ENCODE measurements at regions not wholly inside any gene's neighbourhood (a gene's known extent, or its start where the extent isn't known, plus 50 kb on each side); places are given as distances from the start of the nearest gene placed in this dataset.
"Not testable (repeated sequence)": the region's sequence is repeated elsewhere in the genome, so short reads cannot be mapped to it uniquely, and the experiment has no call there.

DNA sequence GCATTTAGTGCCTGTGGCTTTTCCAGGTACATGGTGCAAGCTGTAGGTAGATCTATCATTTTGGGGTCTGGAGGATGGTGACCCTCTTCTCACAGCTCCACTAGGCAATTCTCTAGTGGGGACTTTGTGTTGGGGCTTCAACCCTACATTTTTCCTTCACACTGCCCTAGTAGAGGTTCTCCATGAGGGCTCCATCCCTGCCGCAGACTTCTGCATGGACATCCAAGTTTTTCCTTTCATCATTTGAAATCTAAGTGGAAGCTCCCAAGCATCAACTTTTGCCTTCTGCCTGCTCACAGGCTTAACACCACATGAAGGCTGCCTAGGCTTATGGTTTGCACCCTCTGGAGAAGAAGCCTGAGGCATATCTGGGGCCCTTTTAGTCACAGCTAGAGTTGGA, 492.7 kb downstream of the PIK3C3 start:
- DNase-seq (ENCODE audit: low read depth in 1 of 2, low spot score in 1 of 2): no peak

DNA sequence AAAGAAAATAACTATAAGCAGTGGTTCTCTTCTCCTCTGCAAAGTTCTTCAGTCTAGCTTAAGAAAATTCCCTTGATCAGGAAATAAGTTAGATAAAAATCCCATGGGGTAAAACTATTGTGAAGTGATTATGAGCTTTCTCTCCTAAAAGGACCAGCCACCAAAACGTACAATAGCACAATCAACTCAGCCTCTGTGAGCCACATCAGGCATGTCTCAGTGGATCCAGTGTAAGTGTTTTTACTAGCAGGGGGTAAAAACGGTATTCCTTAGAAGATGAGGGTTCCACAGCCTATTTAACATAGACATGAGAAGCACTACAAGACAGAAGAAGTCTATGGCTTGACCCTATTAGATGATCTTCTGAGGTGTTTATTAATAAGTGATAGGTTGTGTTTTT, 503.2 kb downstream of the PIK3C3 start:
- no peak for DNase-seq (ENCODE audit: low read depth in 1 of 2, low spot score in 1 of 2)

DNA sequence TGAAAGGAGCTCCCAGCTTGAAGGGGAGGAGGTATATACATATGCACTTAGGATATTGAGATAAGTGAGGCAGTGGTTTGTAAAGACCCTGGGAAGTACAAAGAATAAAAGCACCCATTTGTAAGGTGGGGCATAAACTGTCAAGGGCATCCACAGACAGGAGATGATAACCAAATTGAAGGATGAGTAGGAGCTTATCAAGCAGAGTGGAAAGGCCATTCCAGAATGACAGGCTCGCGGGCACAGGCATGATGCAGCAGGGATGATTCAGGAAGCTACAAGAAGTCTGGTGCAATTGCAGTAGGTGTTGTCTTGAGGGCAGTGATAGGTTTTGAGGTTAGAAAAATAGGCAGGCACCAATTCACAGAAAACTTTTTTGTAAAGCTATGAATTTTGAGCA, 504.8 kb downstream of the PIK3C3 start:
- no peak for DNase-seq (ENCODE audit: low read depth in 1 of 2, low spot score in 1 of 2)

DNA sequence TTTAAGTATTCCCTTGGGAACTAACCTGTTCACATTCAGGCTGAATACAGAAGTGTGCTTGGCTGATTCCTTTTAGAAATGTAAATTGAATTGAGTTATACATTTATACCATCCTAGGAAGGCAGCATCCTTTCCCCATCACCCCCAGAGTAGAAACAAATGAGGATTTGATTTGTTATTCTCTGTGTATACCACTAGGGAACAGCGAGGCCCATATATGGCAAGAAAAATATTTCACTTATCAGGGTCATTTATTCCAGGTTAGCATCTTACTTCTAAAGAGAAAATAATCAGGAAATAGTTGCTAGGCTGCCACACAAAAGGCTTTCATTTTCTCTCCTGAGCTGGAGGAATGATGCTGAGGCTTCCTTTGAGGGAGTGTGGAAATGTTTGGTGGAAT, 516.9 kb downstream of the PIK3C3 start:
- DNase-seq (ENCODE audit: low read depth in 1 of 2, low spot score in 1 of 2): no peak

DNA sequence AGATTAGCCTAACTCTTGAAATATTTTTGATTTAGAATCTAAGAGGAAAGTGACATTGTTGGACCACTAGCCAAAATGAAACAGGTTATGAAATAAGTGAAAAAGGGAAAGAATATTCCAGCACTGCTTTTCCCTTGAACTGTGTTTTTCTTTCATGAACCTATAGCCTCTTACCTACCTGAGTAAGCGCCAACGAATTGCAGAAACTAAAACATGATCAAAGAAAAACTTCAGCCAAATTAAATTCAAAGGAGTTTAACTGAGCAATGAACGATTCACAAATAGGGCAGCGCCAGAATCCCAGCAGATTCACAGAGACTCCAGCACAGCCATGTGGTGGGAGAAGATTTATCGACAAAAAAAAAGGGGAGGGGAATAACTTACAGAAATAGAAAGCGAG, 518.6 kb downstream of the PIK3C3 start:
- DNase-seq (ENCODE audit: low read depth in 1 of 2, low spot score in 1 of 2): no peak

DNA sequence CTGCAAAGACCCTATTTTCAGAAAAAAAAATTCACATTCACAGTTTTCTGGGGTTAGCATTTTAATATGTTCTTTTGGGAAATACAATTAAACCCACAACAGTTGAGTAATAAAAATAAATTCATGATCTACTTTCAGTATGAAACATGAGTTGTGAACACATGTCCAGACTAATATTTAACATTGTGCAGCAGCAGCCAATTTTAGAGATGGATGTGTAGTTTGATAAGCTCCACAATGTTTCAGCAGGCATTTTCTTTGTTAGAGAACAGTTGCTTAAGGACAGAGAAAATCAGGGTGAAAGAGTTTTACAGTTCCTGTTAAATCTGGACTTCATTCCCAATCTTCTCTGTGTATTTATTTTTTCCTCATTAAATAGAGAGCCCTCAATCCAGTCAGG, 519.5 kb downstream of the PIK3C3 start:
- DNase-seq (ENCODE audit: low read depth in 1 of 2, low spot score in 1 of 2): no peak

DNA sequence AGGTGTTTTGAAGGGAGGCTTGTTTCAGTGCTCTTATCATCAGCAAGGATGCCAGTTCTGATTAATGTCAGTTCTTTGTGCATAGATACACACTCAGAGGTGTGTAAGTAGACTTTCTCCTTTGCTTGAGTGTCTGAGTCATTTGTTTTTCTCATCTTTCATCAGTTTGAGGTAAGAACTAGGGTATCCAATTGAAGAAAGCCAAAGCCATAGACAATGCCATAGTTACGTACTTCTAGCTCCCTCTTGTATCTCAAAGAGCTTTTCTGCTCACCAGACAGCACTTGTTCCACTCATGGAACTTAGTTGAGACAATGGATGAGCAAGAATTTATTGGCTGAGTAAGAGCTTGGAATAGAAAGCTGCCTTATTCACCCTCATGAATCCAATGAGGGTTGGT, 520.1 kb downstream of the PIK3C3 start:
- DNase-seq (ENCODE audit: low read depth in 1 of 2, low spot score in 1 of 2): no peak

DNA sequence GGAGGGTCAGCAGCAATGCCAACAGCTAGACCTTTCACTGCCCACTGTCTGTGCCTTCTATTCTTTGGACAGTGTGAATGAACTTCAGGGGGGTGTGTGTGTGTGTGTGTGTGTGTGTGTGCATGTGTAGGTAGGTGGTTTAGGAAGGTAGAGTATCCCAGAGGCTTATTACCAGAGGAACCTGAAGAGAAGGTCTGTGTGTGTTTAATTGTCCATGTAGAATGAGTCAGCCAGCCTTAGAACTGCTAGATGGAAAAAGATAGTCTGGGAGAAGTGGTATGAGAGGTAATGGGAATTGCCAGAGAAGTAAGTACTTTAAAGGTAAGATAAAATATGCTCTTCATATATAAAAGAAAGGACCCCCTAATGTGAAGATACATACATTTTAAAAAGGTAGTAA, 522.2 kb downstream of the PIK3C3 start:
- no peak for DNase-seq (ENCODE audit: low read depth in 1 of 2, low spot score in 1 of 2)

DNA sequence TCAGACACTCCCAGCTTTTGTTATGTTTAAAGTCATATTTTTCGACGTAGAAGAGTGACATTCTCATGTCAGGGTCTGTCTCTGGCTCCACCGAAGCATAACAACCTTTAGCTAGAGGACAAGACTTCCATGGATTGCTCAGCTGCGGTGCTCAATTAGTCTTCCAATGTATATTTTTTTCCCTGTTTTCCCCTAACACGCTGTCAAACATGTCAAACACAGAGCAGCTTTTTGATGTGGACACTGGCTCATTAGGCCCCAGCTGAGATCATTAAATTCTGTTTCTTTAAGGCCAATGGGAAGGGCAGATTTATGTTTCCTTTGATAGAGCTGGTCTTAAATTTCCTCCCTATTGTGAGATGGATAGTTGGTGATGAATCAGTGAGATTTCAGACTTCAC, 525.4 kb downstream of the PIK3C3 start:
- no peak for DNase-seq (ENCODE audit: low read depth in 1 of 2, low spot score in 1 of 2)

DNA sequence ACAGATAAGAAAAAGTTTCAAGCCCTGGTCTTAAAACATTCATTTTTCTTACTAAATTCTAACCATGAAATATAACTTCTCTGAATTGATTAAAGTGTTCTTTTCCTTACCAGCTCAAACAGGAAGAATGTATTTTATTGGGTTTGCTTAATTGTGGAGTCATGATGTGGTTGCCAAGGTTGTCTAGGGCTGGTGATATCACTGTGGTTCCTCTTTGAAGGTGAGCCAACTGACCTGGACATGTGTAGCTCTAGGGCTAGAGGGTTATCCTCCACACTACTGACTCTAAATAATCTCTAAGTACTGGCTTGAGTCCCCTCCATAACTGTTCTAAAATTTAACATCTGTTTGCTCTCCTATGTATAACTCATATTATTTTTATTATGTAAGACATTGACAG, 529.6 kb downstream of the PIK3C3 start:
- DNase-seq (ENCODE audit: low read depth in 1 of 2, low spot score in 1 of 2): no peak

DNA sequence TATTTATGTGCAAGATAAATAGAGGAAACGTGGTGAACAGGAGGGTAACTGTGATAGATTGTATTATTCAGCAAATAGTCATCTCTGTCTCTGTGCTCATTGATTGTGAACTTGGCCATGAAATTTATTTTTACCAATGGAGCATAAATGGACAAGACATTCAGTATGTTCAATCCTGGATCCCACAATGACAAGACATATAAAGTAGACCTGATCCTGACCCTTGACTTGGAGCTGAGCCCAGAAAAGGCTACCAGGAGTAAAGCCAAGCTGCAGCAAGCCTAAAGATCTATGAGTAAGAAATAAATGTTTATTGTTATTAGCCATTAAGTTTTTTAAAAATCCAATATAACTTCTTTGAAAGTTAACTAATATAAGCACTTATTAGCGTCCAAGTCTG, 531.2 kb downstream of the PIK3C3 start:
- DNase-seq (ENCODE audit: low read depth in 1 of 2, low spot score in 1 of 2): no peak

DNA sequence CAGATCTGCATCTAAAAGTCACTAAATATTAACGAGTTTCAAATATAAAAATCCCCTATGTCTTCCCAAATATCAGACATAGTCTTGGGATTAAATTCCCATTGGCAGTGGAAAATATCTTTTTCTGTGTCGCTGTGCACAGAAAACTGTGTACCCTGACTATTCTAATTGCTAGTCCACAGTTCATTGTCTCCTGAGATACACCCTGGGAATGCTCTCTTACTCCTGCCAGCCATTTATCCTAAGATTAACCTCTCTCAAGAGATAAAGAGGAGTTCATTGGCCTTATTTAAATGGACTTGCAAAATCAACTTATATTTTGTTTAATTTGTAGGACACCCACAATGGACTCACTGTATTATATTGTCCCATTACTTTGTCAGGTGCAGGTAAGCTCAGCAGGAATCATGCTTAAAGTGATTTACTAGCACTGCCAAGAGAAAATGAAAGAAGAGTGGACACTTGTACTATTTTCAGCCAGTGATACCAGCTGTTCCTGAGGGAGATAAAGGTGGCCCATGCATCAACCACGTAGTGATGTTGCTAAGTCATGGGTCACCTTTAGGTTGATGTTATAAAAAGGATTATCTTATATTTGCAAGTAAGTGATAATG, 553.8 kb downstream of the PIK3C3 start:
- no peak for DNase-seq (ENCODE audit: low read depth in 1 of 2, low spot score in 1 of 2)

DNA sequence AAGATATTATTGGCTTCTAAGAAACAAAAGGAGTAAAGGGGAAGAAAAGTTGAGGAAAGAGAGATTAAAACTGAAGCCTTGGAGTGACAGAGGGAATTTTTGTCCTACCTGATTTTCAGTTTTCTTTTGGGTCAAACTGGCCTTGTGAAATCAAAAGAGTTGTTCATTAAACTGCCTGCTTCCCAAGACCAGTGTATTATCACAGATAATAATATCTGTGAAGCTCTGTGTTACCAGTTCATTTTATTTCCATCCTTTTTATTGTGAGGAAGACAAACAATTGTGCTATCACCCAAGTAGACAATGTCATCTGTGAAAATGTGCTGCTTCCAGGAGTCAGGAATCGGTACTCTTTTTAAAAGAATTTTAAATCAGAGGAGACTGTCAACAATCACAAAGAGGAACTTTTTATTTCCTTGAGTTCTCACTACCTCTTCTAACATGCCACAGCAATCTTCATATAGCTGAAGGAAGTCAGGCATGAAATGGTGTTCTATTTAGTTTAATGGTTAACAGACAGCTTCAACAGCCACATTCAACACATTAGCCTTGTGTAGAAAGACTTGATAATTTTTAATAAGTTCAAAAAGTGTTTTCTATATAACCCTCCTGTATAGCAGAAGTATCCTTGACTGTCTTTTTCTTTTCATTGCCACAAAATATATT, 554.8 kb downstream of the PIK3C3 start:
- no peak for DNase-seq (ENCODE audit: low read depth in 1 of 2, low spot score in 1 of 2)

DNA sequence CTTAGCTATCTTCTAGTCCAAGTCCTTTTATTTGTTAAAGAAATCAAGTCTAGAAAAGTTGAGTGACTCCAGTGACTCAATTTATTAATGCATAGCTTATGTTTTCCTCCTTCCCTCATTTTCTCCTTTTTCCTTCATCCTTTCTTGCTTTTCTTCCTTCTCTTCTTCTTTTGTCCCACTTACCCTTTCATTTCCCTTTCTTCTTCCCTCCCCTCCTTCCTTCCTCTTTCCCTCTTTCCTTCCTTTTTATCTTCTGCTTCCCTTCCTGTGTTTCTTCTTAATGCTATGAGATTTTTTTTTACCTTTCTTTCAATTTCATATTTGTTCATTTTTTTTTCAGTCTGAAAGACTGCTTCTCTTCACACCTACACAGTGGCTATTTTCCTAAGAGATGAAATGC, 555.5 kb downstream of the PIK3C3 start:
- no peak for DNase-seq (ENCODE audit: low read depth in 1 of 2, low spot score in 1 of 2)

DNA sequence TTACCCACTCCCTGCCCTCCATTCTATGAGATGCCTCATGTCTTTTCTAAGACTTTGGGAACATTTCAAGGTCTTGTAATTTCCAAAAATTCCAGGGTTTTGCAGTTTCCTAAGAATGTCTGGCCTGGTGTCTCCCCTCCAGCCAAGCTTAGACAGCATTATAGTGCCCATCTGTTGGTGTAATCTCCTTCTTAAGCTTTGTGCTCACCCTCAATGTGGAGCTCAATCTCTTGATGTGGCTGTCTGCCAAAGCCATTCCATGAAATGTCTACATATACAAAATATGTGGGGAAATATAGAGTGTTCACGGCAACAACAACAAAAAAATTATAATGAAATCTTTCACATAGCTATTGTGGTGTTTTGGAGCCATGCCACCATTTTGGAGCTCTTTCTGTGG, 558.4 kb downstream of the PIK3C3 start:
- no peak for DNase-seq (ENCODE audit: low read depth in 1 of 2, low spot score in 1 of 2)

DNA sequence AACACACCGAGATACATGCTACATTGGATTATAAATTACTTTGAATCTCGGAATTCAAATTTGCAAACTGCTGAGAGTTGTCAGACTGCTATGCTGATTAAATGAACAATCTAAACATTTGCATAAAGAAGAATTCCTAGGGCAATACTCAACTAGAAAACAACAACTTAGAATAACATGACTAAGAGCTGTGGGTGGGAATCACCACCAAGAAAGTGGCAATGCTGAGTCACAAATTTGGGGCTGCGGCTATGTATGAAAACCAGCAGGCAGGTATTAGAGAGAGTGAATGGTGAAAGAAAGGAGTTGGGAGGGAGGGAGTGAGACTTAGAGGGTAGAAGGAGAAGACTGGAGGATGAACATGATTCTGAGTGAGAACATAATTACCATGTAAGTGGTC, 559.5 kb downstream of the PIK3C3 start:
- no peak for DNase-seq (ENCODE audit: low read depth in 1 of 2, low spot score in 1 of 2)

DNA sequence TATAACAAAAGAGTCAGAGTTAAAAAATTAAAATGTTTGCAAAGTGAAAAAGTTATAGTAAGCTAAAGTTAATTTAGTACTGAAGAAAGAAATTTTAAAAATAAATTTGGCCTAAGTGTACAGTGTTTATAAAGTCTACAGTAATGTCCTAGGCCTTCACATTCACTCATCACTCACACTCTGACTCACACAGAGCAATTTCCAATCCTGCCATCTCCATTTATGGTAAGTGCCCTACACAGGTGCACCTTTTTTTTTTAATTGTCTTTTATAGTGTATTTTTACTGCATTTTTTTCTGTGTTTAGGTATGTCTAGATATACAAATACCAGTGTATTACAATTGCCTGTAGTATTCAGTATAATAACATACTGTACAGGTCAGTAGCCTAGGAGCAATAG, 562.9 kb downstream of the PIK3C3 start:
- no peak for DNase-seq (ENCODE audit: low read depth in 1 of 2, low spot score in 1 of 2)

DNA sequence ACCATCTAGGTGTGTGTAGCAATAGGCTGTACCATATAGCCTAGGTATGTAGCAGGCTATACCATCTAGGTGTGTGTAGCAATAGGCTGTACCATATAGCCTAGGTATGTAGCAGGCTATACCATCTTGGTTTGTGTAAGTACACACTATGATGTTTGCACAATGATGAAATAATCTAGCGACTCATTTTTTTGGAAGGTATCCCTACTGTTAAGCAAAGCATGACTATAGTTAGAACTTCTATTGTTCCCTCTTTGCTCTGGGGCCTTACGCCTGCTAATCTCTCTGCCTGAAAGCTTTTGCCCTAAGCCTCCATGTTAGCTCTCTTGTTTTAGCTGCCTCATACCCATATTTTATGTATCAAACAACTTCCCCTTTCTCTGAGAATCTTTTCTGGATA, 563.3 kb downstream of the PIK3C3 start:
- DNase-seq (ENCODE audit: low read depth in 1 of 2, low spot score in 1 of 2): not testable (repeated sequence)

DNA sequence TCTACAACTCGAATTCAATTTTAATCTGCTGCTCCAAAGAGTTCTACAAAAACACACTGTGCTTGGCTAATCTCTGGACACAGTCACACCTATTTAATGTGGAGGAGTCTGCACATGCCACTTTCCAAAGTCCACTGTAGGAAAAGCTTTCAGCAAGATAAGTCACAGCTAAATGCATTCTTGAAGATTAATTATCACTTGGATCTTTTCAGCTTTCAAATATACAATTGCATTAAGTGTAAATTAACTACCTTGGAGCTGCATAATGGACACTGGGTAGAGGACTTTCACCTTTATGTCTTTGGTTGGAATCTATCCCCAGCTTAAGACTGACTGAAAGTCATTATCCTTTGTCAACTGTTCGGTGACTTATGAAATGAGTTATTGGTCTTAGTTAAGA, 565.1 kb downstream of the PIK3C3 start:
- DNase-seq (ENCODE audit: low read depth in 1 of 2, low spot score in 1 of 2): no peak

DNA sequence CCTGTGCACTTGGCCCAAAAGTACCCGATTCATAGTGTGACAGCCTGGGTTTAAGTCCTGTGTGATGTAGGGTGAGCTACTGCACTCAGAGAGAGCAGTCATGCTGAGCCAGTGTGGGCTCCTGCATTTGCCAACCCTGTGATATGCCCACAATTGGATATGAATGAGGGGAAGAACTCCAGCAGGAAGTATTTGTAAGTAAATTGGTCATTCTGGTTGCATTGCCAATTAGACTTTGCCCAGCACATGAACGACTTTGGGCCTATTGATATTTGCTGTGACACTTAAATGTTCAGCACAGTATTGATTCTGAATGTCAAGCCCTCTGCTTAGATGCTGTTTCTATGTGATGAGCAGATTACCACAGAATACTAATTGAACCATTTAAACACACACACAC, 570.9 kb downstream of the PIK3C3 start:
- DNase-seq (ENCODE audit: low read depth in 1 of 2, low spot score in 1 of 2): no peak

DNA sequence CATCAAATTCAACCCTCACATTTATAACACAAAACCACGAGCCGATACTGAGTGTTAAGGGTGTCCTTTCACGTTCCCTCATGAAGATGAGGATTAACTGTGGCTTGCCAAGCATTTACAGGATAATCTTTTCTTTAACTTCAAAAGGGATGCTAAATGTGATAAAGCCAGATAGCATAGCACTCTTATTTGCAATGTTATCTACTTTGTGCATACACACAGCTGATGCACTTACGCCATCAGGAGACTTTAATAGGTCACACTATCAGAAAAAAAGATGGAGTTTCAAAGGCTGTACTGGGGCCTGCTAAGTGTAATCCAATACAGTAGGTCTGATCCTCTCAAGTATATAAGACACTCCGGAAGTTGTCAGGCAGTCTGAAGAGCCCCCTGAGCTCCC, 572.7 kb downstream of the PIK3C3 start:
- no peak for DNase-seq (ENCODE audit: low read depth in 1 of 2, low spot score in 1 of 2)

DNA sequence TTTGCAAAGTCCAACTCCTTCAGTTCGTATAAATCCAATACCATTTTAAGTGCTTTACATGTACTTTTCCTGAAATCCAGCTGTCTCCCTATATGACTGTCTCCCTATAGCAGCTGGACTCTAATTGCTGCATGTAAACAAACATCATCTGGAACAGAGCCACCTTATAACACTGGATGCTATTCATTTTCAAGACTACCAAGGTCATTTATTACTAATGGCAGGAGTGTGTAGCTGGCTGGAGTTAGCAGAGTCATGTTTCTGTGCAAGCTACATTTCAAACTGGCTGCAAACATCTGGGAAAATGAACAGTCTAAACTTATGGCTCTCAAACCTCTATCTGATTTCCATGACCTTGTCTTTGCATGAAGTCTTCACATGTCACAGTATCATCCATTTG, 575.2 kb downstream of the PIK3C3 start:
- DNase-seq (ENCODE audit: low read depth in 1 of 2, low spot score in 1 of 2): no peak

DNA sequence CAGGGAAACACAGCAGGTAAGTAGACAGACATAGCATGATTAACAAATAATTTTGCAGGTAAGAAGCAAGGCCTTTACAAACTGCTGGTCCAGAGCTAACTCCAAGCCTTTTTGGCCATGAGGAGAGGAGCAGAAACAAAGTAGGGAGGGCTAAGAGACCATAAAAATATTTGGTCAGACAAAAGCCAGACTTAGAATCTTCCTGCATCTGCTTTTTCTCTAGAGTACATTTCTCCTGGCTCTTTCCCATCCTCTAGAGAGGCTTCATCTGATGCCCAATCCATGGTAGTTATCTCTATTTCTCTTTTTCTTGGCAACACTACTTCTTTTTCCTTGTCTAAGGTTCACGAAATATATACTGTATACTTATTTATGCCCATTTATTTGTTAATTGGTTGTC, 577.1 kb downstream of the PIK3C3 start:
- DNase-seq (ENCODE audit: low read depth in 1 of 2, low spot score in 1 of 2): no peak
